ENCODE measurements at regions not wholly inside any gene's neighbourhood (a gene's known extent, or its start where the extent isn't known, plus 50 kb on each side); places are given as distances from the start of the nearest gene placed in this dataset.
A peak's percentile ranks its signal among the peaks of the same experiment; 100 is the strongest.

DNA sequence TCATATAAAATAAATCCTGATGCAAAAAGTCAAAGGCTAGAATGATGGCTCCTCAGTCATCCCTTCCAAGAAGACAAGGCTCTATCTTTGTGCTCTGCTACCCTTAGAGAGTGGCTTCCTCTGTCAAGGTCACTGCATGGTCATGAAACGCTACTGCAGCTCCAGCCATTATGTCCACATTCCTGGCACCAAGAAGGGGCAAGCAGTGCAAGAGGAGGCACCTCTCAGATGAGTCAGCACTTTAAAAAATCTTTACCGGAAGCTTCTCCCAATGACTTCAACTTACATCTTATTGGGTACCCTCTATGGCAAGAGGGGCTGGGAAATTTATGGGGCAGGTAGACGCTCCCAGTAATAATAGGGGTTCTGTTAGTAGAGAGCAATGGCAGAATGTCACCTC lies 129.5 kb upstream of the CPEB4 start:
- Histone ChIP-seq H3K4me3 (no peak overlapping the region), H3K27ac (no peak overlapping the region)

DNA sequence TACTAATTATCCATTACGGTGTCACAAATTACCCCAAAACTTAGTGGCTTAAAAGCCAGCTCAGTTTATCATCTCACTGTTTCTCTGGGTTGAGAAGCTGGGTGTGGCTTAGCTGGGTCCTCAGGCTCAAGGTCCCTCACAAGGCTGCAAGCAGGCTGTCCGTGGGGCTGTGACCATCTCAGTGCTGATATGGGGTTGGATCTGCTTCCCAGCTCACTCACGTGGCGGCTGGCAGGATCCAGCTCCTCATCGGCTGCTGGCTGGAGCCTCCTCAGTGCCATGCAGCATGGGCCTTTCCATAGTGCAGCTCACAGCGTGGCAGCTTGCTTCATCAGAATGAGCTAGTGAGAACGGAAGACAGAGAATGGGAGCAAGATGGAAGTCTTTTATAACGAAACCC lies 128.5 kb upstream of the CPEB4 start:
- H3K27ac ChIP-seq = no peak overlapping the region
- no peak overlapping the region for H3K4me3 ChIP-seq

GRCh38 chr5:173760461-173761177 lies 127.5 kb upstream of the CPEB4 start:
- H3K4me3 ChIP-seq = no peak overlapping the region
- H3K27ac ChIP-seq = no peak overlapping the region

- Histone ChIP-seq H3K4me3 (no peak overlapping the region), H3K27ac (no peak overlapping the region)
These were observed 127.0 kb upstream of the CPEB4 start for GRCh38 chr5:173761178-173761513.

GRCh38 chr5:173762045-173762444 lies 126.1 kb upstream of the CPEB4 start:
- no peak overlapping the region for H3K4me3 ChIP-seq
- H3K27ac ChIP-seq = no peak overlapping the region

GRCh38 chr5:173762930-173763329 lies 125.2 kb upstream of the CPEB4 start:
- no peak overlapping the region for H3K4me3 ChIP-seq
- H3K27ac ChIP-seq = no peak overlapping the region

- no peak overlapping the region for H3K4me3 ChIP-seq
- H3K27ac ChIP-seq = peak overlapping the region in 1 of 21 experiments; percentile 30
These were observed 124.7 kb upstream of the CPEB4 start for GRCh38 chr5:173763410-173763809.

DNA sequence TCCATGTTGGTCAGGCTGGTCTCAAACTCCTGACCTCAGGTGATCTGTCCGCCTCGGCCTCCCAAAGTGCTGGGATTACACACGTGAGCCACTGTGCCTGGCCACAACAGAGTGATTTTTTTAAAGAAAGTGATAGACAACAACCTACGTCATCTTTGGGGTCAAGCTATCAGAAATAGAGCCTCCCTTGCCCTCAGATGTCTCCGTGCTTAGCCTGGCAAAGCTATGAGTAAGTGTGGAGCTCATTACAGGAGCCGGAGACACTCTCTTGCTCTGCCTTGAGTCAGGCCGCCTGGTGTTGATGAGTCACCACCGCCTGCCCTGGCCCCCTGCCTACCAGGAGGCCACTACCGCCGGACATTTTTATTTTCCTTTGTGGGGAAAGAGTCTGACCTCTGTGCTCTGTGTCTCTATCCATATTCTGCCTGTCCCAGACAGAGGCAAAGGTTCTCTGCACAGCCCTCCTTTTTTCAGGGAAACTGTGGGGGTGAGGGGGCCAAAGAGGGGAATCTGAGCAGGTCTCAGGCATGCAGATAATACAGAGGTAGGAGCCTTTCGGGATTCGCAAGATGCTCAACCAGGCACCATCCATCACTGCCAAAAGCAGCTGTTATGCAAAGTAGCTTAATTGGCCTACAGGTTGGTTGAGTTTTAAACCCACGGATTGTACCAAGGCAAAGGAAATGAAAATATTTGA lies 123.7 kb upstream of the CPEB4 start:
- H3K4me3 ChIP-seq = no peak overlapping the region
- peak overlapping the region in 20 of 21 experiments; percentile 1 to 77 (median 62) for H3K27ac ChIP-seq

- H3K4me3 ChIP-seq = no peak overlapping the region
- H3K27ac ChIP-seq = peak overlapping the region in 20 of 21 experiments; percentile 1 to 77 (median 62)
These were observed 123.0 kb upstream of the CPEB4 start for GRCh38 chr5:173765029-173765644.

GRCh38 chr5:173765661-173766060 lies 122.5 kb upstream of the CPEB4 start:
- no peak overlapping the region for H3K4me3 ChIP-seq
- peak overlapping the region in 16 of 21 experiments; percentile 21 to 77 (median 64) for H3K27ac ChIP-seq

DNA sequence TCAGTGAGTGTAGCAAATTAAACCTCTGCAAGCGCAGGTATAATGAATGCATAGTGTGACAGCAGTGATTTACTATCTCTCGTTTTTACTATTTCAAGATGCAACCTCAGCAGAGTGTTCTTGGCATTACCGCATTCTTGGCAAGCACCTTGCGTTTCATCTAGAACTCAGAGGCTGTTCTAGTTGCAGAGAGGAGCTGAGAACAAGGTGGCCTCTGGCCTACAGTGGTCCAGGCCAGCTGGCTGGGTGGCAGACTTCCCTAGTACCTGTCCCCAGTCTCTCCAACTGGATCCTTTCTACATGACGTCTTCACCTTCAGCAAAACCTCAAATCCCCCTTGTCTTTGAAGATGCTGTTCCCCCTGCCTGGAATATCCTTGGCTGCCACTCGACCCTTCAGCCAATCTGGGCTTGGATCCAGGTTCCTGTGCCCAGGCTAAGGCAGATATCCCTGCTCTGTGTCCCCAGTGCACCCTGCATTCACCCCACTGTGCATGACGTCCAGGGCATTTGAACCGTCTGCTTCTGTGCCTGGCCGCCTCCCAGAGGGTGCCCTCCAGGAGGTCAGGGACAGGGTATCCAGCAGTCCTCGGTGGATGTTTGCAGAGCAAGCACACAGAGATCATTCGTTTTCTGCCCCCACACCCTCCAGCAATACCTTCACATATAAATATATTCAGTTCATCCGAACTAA lies 120.4 kb upstream of the CPEB4 start:
- Histone ChIP-seq H3K27ac (no peak overlapping the region), H3K4me3 (no peak overlapping the region)

DNA sequence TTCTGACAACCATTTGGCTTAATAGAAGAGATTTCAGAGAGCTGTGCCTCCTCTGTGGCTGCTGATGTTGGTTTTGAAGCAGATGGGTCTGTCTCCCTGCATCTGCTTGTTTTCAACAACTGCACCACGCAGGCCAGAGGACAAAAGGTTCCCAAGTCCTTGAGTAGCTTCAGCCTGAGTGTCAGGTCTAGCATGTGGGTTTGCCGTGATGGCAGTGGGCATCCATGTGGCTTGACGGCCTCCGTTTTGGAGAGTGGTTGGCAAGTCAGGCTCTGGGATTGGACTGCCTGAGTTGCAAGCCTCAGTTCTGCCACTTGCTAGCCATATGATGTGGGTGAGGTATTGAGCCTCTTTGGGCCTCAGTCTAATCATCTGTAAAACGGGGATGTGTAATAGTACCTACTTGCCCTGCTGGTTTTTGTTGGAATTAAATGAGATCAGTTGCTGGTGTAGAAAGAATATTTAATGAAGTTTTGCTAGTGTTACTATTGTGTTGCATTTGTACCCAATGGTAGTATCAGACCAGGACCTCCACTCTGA lies 119.8 kb upstream of the CPEB4 start:
- H3K27ac ChIP-seq = no peak overlapping the region
- no peak overlapping the region for H3K4me3 ChIP-seq

DNA sequence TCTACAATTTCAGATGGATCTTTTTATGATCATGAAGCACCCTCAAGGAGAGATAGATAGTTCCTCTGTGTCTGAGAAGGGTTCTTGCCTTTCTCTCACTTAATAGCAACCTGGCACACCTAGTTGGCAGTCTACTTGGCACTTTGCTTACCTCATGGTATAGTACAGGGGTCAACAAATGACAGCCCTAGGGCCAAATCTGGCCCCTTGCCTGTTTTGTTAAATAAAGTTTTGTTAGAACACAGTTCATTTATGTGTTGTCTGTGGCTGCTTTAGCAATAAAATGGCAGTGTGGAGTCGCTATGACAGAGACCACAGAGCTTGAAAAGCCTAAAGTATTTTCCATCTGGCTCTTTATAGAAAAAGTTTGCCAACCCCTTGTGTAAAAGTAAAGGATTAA lies 119.3 kb upstream of the CPEB4 start:
- Histone ChIP-seq H3K4me3 (no peak overlapping the region), H3K27ac (no peak overlapping the region)

DNA sequence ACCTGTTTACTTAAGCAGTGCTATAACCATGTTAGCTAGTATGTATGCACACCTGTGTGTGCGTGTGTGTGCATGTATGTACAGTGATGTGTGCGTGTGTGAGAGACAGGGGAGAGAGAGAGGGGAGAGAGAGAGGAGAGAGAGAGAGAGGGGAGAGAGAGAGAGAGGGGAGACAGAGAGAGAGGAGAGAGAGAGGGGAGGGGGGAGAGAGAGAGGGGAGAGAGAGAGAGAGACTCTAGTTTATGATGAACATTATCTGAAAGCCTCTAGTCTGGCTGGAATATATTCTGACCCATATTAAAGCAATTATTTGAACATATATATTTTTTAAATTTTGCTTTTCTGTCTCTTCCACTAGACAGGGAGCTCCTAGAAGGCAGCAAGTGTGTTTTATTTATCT lies 117.5 kb upstream of the CPEB4 start:
- no peak overlapping the region for H3K27ac ChIP-seq

DNA sequence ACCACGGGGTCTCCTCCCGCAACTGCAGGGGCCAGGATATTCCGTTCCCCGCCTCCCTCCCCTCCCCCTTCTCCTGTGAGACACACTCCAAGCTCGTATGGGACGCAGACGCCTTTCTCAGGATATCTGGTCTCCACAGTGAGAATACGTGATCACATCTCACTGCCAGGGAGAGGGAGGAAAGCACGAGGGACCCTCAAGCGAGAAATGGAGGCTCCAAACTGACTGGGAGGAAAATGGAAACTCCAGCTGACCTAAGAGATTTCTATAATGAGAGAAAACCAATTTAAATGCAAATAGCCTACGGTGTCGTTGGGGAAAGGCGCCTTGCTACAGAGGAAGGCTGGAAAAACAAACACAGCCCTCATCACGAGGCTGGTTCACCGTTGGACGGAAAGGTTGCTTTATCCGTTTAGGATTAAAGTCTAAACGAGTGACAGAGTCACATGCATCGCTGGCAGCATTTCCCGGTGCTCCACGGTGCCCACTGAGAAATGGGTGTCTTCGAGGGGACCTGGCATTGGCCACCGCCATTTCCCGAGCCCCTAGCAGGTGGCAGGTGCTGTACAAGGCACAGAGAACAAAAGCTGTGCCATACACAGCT lies 116.9 kb upstream of the CPEB4 start:
- Histone ChIP-seq H3K4me3 (no peak overlapping the region), H3K27ac (no peak overlapping the region)

More for the DNA sequence above, 117.5 kb upstream of the CPEB4 start:
- H3K4me3 ChIP-seq = no peak overlapping the region

GRCh38 chr5:173771725-173772383 lies 116.3 kb upstream of the CPEB4 start:
- Histone ChIP-seq H3K4me3 (no peak overlapping the region), H3K27ac (peak overlapping the region in 1 of 21 experiments; percentile 7)

DNA sequence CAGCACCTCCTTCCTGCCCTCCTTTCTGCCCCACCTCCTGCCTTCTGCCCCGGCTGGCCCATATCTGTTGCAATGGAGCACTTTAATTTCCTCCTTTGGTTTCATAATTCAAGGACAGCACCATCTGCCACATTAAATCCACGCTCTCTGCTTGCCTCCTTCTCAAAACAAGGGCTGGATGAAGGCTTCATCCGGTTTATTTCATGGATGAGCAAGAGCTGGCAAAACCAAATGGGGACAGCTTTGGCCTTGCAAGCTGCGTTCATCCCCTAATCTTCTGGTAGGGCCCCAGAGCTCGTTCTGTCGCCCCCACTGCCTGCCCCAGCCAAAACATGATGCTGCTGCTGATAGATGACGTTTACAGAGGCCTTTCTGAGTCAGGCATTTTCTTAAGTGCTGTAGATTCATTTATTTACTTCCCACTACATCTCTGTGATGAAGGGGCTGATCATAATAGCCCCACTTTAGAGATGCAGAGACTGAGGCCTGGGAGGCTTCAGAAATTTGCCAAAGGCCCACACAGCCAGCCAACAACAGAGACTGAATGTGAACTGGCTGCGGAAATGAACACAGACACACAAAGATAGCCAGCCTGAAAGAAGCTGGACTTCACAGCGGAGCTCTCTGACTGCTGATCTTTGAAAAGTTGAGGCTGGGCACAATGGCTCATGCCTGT lies 115.6 kb upstream of the CPEB4 start:
- peak overlapping the region in 1 of 21 experiments; percentile 7 for H3K27ac ChIP-seq
- no peak overlapping the region for H3K4me3 ChIP-seq

DNA sequence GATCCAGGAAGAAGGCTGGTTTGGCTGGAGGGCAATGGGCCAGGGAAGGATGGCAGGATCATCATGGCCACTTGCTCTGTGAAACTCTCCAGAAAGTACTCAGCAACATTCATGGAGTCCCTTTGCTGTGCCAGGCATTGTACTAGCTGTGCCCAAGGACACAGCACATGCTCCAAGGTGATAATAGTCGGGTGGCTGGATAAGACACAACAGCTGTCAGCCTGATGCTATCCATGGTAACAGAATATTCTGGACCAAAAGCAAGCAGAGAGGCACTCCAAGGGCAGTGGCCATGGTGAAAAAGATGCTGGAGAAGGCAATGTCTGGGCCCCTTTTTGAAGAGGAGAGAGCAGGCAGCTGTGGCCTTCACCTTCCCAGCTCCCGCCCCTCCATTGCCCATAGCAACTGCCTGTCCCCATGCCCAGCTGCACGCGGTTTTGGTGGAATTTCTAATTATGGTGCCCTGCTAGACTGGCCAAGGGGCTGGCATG lies 113.8 kb upstream of the CPEB4 start:
- Histone ChIP-seq H3K4me3 (no peak overlapping the region), H3K27ac (no peak overlapping the region)
